HL-60 (cell line): ENCODE measurements at regions not wholly inside any gene's neighbourhood (a gene's known extent, or its start where the extent isn't known, plus 50 kb on each side); places are given as distances from the start of the nearest gene placed in this dataset.

Experiments used
- DNase-seq, 2 experiments: peaks; one replicate each; pipeline ENCODE4 v3.0.0-alpha.2; 2010 to 2020; ENCODE audit warnings: low read depth in 1 of 2, low spot score in 1 of 2
- H3K27ac ChIP-seq: fragments of 250-450 bp; sonication (Bioruptor Pico); replicated peaks from 2 replicates; pipeline ENCODE4 v1.5.1; 2020; ENCODE audit warnings: mild to moderate bottlenecking, moderate library complexity
- H3K27me3 ChIP-seq: fragments of 250-450 bp; sonication (Bioruptor Pico); 2 replicates; pipeline ENCODE4 v1.5.1; 2021; ENCODE audit warnings: mild to moderate bottlenecking, moderate library complexity; ENCODE audit not compliant: insufficient read depth, poor library complexity, severe bottlenecking
- H3K4me3 ChIP-seq: replicated peaks from 2 replicates; pipeline ENCODE4 v1.5.1; 2011; ENCODE audit warnings: mild to moderate bottlenecking, control low read depth, low read length; ENCODE audit not compliant: insufficient read depth
- GABPA ChIP-seq: IDR thresholded peaks from 2 replicates; pipeline ENCODE4 v1.6.1; 2012; ENCODE audit warnings: low read depth
- POLR2AphosphoS5 ChIP-seq: IDR thresholded peaks from 2 replicates; pipeline ENCODE4 v1.6.1; 2012; ENCODE audit warnings: low read depth
- SPI1 ChIP-seq: IDR thresholded peaks from 2 replicates; pipeline ENCODE4 v1.6.1; 2012; ENCODE audit warnings: low read depth, mild to moderate bottlenecking, borderline replicate concordance
- TF ChIP-seq, protein P1 (sequence below): IDR thresholded peaks from one replicate; pipeline ENCODE4 v1.5.1; 2011; ENCODE audit warnings: low read length, control low read depth, inconsistent platforms; ENCODE audit not compliant: insufficient read depth
- TF ChIP-seq, protein P2 (sequence below): IDR thresholded peaks from 2 replicates; pipeline ENCODE4 v1.6.1; 2012; ENCODE audit warnings: low read depth; ENCODE audit not compliant: insufficient replicate concordance

DNA sequence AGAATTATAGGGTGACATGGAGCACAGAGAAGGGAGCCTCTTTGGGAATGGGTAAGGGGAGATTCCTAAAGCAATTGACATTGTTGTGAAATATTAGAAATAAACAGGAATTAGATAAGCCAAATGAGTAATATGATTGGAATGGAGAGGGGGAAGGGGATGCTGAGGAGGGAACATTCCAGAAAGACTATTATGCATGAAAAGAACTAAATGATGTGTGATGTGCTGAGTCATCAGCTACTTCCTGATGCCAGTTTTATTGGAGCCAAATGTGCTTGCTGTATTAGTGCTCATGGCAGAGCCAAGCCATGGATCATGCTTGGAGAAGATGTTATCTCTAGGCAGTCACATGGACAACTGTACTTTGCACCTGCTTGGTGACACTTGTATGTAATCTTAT is 189.0 kb upstream of the HCCS start:
- no peak for DNase-seq
- Histone ChIP-seq H3K4me3 (no peak overlapping the region), H3K27ac (no peak overlapping the region), H3K27me3 (no peaks in the 10 kb centered on the region)
- TF ChIP-seq SPI1 (no peak), POLR2AphosphoS5 (no peak), GABPA (no peak)
- TF ChIP-seq, protein P1, sequence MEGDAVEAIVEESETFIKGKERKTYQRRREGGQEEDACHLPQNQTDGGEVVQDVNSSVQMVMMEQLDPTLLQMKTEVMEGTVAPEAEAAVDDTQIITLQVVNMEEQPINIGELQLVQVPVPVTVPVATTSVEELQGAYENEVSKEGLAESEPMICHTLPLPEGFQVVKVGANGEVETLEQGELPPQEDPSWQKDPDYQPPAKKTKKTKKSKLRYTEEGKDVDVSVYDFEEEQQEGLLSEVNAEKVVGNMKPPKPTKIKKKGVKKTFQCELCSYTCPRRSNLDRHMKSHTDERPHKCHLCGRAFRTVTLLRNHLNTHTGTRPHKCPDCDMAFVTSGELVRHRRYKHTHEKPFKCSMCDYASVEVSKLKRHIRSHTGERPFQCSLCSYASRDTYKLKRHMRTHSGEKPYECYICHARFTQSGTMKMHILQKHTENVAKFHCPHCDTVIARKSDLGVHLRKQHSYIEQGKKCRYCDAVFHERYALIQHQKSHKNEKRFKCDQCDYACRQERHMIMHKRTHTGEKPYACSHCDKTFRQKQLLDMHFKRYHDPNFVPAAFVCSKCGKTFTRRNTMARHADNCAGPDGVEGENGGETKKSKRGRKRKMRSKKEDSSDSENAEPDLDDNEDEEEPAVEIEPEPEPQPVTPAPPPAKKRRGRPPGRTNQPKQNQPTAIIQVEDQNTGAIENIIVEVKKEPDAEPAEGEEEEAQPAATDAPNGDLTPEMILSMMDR, result no peak
- TF ChIP-seq, protein P2, sequence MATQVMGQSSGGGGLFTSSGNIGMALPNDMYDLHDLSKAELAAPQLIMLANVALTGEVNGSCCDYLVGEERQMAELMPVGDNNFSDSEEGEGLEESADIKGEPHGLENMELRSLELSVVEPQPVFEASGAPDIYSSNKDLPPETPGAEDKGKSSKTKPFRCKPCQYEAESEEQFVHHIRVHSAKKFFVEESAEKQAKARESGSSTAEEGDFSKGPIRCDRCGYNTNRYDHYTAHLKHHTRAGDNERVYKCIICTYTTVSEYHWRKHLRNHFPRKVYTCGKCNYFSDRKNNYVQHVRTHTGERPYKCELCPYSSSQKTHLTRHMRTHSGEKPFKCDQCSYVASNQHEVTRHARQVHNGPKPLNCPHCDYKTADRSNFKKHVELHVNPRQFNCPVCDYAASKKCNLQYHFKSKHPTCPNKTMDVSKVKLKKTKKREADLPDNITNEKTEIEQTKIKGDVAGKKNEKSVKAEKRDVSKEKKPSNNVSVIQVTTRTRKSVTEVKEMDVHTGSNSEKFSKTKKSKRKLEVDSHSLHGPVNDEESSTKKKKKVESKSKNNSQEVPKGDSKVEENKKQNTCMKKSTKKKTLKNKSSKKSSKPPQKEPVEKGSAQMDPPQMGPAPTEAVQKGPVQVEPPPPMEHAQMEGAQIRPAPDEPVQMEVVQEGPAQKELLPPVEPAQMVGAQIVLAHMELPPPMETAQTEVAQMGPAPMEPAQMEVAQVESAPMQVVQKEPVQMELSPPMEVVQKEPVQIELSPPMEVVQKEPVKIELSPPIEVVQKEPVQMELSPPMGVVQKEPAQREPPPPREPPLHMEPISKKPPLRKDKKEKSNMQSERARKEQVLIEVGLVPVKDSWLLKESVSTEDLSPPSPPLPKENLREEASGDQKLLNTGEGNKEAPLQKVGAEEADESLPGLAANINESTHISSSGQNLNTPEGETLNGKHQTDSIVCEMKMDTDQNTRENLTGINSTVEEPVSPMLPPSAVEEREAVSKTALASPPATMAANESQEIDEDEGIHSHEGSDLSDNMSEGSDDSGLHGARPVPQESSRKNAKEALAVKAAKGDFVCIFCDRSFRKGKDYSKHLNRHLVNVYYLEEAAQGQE, result no peak

DNA sequence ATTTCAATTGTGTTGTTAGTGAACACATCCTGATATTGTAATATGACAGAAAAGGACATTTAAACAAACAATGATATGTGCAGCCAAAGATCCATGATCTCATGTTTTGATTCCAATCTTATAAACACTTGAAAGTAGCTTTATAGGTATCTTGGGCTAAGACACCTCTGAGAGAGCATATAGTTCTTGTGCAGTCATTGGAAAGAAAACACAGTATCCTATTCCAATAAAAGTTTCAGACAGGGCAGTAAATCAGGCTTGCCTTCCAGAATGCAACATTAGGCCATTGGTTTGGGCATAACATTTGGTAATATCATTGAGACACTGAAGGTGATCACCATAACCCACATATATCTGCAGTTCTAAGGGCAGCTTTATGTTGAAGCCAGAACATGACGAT is 188.3 kb upstream of the HCCS start:
- no peak overlapping the region for H3K4me3 ChIP-seq
- no peak for TF ChIP-seq SPI1
- TF ChIP-seq, protein P2, result no peak
- TF ChIP-seq, protein P1, result no peak
- no peak for TF ChIP-seq POLR2AphosphoS5

DNA sequence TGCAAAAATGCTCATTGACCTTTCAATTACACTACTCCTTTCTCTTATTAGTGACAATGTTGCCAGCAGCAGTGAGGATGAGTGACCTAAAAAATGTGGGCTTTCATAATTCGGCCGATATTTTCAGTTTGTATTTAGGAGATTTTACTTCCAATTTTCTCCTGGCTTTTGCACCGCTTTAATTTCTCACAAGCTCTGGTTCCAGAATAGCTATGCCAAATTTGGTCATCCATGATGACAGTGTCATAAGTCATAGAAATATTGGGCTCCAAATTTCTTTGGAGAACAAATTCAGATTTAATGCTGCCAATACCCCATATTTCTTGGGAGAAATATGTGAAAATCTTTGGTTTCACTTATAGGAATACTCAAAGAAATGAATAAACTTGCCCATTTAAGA is 187.7 kb upstream of the HCCS start:
- TF ChIP-seq, protein P1, result no peak
- no peak for TF ChIP-seq POLR2AphosphoS5
- TF ChIP-seq GABPA, result no peak
- TF ChIP-seq, protein P2, result no peak
- no peak for TF ChIP-seq SPI1
- Histone ChIP-seq H3K27ac (no peak overlapping the region), H3K27me3 (no peaks in the 10 kb centered on the region), H3K4me3 (no peak overlapping the region)
- DNase-seq, result no peak

More for the DNA sequence above, 188.3 kb upstream of the HCCS start:
- Histone ChIP-seq H3K27ac (no peak overlapping the region), H3K27me3 (no peaks in the 10 kb centered on the region)
- no peak for DNase-seq
